ENCODE measurements at regions not wholly inside any gene's neighbourhood (a gene's known extent, or its start where the extent isn't known, plus 50 kb on each side); places are given as distances from the start of the nearest gene placed in this dataset.
"Not testable (repeated sequence)": the region's sequence is repeated elsewhere in the genome, so short reads cannot be mapped to it uniquely, and the experiment has no call there.

DNA sequence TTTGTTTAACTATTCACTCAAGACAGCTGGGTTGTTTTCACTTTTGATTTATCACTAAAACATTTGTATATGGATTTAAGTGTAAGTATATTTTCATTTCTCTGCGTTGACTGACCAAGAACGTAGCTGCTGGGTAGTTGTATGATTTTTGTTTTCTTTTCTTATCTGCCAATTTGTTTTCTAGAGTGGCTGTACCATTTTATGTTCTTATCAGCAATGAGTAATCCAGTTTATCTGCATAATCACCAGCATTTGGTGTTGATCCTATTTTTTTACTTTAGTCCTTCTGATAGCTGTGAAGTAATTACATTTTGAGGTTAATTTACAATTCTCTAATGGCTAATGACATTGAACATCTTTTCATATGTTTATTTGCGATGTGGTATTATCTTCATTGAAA is 1178.4 kb upstream of the TMEFF2 start:
- Histone ChIP-seq H3K9me3 (no peaks in the 10 kb centered on the region), H3K27me3 (no peaks in the 10 kb centered on the region), H3K36me3 (no peaks in the 10 kb centered on the region), H3K4me1 (no peaks in the 10 kb centered on the region), H3K27ac (no peak overlapping the region), H3K4me3 (no peak overlapping the region)
- ATAC-seq (no peak), DNase-seq (no peak)
- in situ Hi-C loops (cut with MboI; ENCODE audit: low sequenced_read_pairs in 4 of 4): no loop called here
- intact Hi-C loops (cut with DNase I; ENCODE audit: low total_unique reads): no loop called here
- no peak for TF ChIP-seq POLR2A (IDR thresholded peaks at IDR 0.05)
- TF ChIP-seq, protein P1, sequence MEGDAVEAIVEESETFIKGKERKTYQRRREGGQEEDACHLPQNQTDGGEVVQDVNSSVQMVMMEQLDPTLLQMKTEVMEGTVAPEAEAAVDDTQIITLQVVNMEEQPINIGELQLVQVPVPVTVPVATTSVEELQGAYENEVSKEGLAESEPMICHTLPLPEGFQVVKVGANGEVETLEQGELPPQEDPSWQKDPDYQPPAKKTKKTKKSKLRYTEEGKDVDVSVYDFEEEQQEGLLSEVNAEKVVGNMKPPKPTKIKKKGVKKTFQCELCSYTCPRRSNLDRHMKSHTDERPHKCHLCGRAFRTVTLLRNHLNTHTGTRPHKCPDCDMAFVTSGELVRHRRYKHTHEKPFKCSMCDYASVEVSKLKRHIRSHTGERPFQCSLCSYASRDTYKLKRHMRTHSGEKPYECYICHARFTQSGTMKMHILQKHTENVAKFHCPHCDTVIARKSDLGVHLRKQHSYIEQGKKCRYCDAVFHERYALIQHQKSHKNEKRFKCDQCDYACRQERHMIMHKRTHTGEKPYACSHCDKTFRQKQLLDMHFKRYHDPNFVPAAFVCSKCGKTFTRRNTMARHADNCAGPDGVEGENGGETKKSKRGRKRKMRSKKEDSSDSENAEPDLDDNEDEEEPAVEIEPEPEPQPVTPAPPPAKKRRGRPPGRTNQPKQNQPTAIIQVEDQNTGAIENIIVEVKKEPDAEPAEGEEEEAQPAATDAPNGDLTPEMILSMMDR (IDR thresholded peaks at IDR 0.05 in 4 of 5, conservative IDR thresholded peaks at IDR 0.05 in 1 of 5): no peak

DNA sequence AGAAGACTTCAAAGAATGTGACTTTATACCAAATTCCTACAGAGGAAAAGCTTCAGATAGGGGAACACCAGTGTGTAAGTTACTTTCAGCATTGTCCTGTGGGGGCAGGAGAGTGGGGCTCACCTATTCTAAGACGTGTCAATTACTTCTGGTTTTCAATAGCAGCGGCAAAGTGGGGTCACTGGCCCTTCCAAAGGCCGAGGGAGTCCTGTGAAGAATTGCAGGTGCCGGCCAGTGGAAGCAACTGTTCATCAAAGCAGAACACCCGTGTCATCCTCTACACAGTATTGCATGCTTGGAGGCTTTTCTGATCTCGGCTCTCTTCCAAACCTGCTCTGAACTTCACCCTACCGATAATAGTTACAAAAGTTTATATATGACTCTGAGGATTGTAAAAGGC is 1176.5 kb upstream of the TMEFF2 start:
- H3K27me3 ChIP-seq: no peaks in the 10 kb centered on the region
- no peak overlapping the region for H3K27ac ChIP-seq
- no peaks in the 10 kb centered on the region for H3K36me3 ChIP-seq
- TF ChIP-seq, protein P1 (IDR thresholded peaks at IDR 0.05 in 4 of 5, conservative IDR thresholded peaks at IDR 0.05 in 1 of 5): no peak
- no peak for TF ChIP-seq POLR2A (IDR thresholded peaks at IDR 0.05)
- in situ Hi-C loops (cut with MboI; ENCODE audit: low sequenced_read_pairs in 4 of 4): no loop called here
- DNase-seq (no peak), ATAC-seq (no peak)
- intact Hi-C loops (cut with DNase I; ENCODE audit: low total_unique reads): no loop called here
- no peaks in the 10 kb centered on the region for H3K9me3 ChIP-seq
- H3K4me3 ChIP-seq: no peak overlapping the region
- H3K4me1 ChIP-seq: no peaks in the 10 kb centered on the region

- TF ChIP-seq POLR2A (IDR thresholded peaks at IDR 0.05): no peak
- Histone ChIP-seq H3K4me1 (no peaks in the 10 kb centered on the region), H3K36me3 (no peaks in the 10 kb centered on the region), H3K9me3 (no peaks in the 10 kb centered on the region), H3K4me3 (no peak overlapping the region), H3K27ac (no peak overlapping the region), H3K27me3 (no peaks in the 10 kb centered on the region)
- intact Hi-C loops (cut with DNase I; ENCODE audit: low total_unique reads) (no loop called here), in situ Hi-C loops (cut with MboI; ENCODE audit: low sequenced_read_pairs in 4 of 4) (no loop called here)
- DNase-seq: no peak
- ATAC-seq: no peak
These were observed 1173.9 kb upstream of the TMEFF2 start for GRCh38 chr2:193368615-193369014.

GRCh38 chr2:193357508-193357907 is 1162.8 kb upstream of the TMEFF2 start:
- TF ChIP-seq POLR2A (IDR thresholded peaks at IDR 0.05): no peak
- TF ChIP-seq, protein P1 (IDR thresholded peaks at IDR 0.05 in 4 of 5, conservative IDR thresholded peaks at IDR 0.05 in 1 of 5): no peak
- Histone ChIP-seq H3K4me1 (no peaks in the 10 kb centered on the region), H3K27me3 (no peaks in the 10 kb centered on the region), H3K36me3 (no peaks in the 10 kb centered on the region), H3K27ac (no peak overlapping the region), H3K9me3 (no peaks in the 10 kb centered on the region), H3K4me3 (no peak overlapping the region)
- DNase-seq (no peak), ATAC-seq (no peak)
- intact Hi-C loops (cut with DNase I; ENCODE audit: low total_unique reads) (no loop called here), in situ Hi-C loops (cut with MboI; ENCODE audit: low sequenced_read_pairs in 4 of 4) (no loop called here)

DNA sequence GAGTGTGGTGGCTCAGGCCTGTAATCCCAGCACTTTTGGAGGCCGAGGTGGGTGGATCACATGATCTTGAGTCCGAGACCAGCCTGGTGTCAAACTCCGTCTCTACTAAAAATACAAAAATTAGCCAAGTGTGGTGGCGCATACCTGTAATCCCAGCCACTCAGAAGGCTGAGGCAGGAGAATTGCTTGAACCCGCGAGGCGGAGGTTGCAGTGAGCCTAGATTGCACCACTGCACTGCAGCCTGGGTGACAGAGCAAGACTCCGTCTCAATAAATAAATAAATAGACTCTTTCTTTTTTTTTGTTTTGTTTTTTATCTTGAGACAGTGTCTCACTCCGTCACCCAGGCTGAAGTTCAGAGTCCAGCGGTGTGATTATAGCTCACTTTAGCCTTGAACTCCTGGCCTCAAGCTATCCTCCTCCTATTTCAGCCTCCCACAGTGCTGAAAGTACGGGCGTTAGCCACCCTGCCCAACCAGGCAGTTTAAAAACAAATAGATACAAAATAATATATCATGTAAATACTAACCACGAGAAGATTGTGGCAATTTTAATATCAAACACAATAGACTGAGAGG is 1158.0 kb upstream of the TMEFF2 start:
- H3K9me3 ChIP-seq; H3K4me1 ChIP-seq; H3K36me3 ChIP-seq; ATAC-seq; H3K4me3 ChIP-seq; H3K27ac ChIP-seq; DNase-seq; H3K27me3 ChIP-seq; intact Hi-C loops (cut with DNase I; ENCODE audit: low total_unique reads); in situ Hi-C loops (cut with MboI; ENCODE audit: low sequenced_read_pairs in 4 of 4): not testable (repeated sequence)

- no peak overlapping the region for H3K4me3 ChIP-seq
- in situ Hi-C loops (cut with MboI; ENCODE audit: low sequenced_read_pairs in 4 of 4): no loop called here
- DNase-seq (no peak), ATAC-seq (no peak)
- H3K27ac ChIP-seq: no peak overlapping the region
- no peaks in the 10 kb centered on the region for H3K27me3 ChIP-seq
- intact Hi-C loops (cut with DNase I; ENCODE audit: low total_unique reads): no loop called here
- TF ChIP-seq POLR2A (IDR thresholded peaks at IDR 0.05): no peak
- TF ChIP-seq, protein P1 (IDR thresholded peaks at IDR 0.05 in 4 of 5, conservative IDR thresholded peaks at IDR 0.05 in 1 of 5): no peak
- H3K36me3 ChIP-seq: no peaks in the 10 kb centered on the region
- no peaks in the 10 kb centered on the region for H3K9me3 ChIP-seq
- H3K4me1 ChIP-seq: no peaks in the 10 kb centered on the region
These were observed 1155.8 kb upstream of the TMEFF2 start for GRCh38 chr2:193350509-193350908.
